ENCODE measurements at regions not wholly inside any gene's neighbourhood (a gene's known extent, or its start where the extent isn't known, plus 50 kb on each side); places are given as distances from the start of the nearest gene placed in this dataset.

DNA sequence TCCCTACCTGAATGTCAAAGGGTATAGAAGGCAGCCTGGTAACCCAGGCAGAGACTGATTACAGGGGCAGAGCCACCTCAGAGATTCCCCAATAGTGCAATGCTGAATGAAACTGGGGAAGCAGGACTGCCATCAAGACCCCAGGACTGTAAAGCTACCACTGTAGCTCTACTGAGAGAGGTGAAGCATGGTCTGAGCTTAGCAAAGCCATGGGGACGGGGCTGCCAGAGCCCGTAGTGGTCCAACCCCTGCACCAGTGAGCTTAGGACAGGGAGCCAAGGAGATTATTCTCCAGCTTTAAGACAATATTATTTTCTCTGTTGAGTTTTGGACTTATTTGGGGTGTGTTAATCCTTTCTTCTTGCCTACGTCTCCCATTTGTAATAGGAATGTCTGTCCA lies 679.3 kb upstream of the GRAMD2B start:
- DNase-seq (ENCODE audit: low spot score): no peak
- TF ChIP-seq, protein P1, sequence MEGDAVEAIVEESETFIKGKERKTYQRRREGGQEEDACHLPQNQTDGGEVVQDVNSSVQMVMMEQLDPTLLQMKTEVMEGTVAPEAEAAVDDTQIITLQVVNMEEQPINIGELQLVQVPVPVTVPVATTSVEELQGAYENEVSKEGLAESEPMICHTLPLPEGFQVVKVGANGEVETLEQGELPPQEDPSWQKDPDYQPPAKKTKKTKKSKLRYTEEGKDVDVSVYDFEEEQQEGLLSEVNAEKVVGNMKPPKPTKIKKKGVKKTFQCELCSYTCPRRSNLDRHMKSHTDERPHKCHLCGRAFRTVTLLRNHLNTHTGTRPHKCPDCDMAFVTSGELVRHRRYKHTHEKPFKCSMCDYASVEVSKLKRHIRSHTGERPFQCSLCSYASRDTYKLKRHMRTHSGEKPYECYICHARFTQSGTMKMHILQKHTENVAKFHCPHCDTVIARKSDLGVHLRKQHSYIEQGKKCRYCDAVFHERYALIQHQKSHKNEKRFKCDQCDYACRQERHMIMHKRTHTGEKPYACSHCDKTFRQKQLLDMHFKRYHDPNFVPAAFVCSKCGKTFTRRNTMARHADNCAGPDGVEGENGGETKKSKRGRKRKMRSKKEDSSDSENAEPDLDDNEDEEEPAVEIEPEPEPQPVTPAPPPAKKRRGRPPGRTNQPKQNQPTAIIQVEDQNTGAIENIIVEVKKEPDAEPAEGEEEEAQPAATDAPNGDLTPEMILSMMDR (IDR thresholded peaks at IDR 0.05; ENCODE audit: borderline replicate concordance, control extremely low read depth, extremely low read depth, insufficient read depth, missing control alignments): no peak
- in situ Hi-C loops (cut with MboI; ENCODE audit: low sequenced_read_pairs, unreplicated experiment): no loop called here

DNA sequence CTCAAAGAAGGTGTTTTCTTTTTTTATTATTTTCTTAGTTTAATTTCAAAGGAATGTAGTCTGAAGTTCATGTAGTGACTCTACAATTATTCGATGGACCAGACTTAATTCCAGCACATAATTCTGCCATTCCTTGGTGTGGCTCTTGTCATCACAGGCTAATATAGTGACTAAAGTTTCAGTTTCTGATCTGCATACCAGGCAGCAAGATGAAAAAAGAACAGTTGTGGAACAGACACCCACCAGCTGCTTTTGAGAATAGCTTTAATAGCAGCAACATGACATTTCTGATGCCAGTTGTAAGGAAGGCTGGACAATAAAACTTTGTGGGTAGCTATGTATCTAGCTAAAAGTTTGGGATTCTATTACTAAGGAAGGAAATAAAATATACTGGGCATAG lies 676.3 kb upstream of the GRAMD2B start:
- DNase-seq (ENCODE audit: low spot score): no peak
- in situ Hi-C loops (cut with MboI; ENCODE audit: low sequenced_read_pairs, unreplicated experiment): no loop called here
- TF ChIP-seq, protein P1 (IDR thresholded peaks at IDR 0.05; ENCODE audit: borderline replicate concordance, control extremely low read depth, extremely low read depth, insufficient read depth, missing control alignments): no peak

DNA sequence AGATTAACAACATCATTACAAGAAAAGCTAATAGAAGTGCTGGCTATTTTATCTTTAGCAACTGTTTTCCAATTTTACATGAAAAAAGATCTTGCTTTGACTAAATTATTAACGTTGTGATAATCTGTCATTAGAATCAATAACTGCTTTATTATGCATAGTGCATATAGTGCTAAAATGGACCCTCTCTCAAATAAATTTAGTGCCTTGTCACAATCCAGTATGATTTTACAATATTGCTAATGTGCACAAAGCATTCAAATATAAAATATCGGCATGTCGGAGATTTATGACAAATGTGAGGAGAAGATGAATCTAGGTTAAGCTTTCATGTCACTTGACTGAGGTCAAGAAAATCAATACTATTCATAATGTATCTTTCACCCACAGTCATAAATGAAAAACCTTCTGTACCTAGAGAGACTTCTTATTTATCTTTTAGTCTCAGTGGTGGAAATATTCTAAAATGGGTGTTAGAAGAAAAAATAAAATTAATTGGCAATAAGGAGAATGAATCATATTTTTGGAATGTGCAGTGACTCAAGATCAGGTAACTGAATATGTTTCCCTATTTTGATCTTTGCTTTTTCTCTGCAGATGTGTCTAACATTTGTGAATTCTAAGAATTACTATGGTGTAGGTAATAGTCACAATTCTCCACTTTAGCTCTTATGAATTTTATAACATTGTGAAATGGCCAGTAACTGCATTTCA lies 672.9 kb upstream of the GRAMD2B start:
- no peak for DNase-seq (ENCODE audit: low spot score)
- TF ChIP-seq, protein P1 (IDR thresholded peaks at IDR 0.05; ENCODE audit: borderline replicate concordance, control extremely low read depth, extremely low read depth, insufficient read depth, missing control alignments): no peak
- in situ Hi-C loops (cut with MboI; ENCODE audit: low sequenced_read_pairs, unreplicated experiment): no loop called here

DNA sequence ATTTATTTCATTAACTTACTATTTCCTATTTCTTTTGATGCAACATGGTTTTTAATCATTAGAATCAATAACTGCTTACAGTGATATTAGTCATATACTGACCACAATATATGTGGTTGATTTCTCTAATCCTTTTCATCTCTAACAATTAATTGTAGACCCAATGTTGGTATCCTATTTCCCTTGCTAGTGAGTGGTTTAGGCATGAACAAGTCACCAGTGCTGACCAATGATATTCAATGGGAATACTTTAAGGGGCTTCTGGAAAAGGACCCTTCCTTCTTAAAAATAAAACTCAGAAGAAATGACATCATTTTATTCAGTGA lies 672.4 kb upstream of the GRAMD2B start:
- in situ Hi-C loops (cut with MboI; ENCODE audit: low sequenced_read_pairs, unreplicated experiment): no loop called here
- DNase-seq (ENCODE audit: low spot score): no peak
- TF ChIP-seq, protein P1 (IDR thresholded peaks at IDR 0.05; ENCODE audit: borderline replicate concordance, control extremely low read depth, extremely low read depth, insufficient read depth, missing control alignments): no peak

DNA sequence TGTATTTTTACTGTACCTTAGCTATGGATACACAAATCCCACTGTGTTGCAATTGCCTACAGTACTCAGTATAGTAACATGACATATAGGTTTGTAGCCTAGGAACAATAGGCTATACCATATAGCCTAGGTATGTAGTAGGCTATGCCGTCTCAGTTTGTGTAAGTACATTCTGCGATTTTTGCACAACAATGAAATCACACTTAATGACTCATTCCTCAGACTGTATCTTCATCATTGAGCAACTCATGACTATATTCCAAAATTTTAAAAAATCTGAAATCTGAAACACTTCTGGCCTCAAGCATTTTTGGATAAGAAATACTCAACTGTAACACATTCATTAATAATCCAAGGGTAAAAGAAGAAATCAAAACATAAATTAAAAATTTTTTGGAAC lies 666.8 kb upstream of the GRAMD2B start:
- in situ Hi-C loops (cut with MboI; ENCODE audit: low sequenced_read_pairs, unreplicated experiment): no loop called here
- TF ChIP-seq, protein P1 (IDR thresholded peaks at IDR 0.05; ENCODE audit: borderline replicate concordance, control extremely low read depth, extremely low read depth, insufficient read depth, missing control alignments): no peak
- DNase-seq (ENCODE audit: low spot score): no peak

DNA sequence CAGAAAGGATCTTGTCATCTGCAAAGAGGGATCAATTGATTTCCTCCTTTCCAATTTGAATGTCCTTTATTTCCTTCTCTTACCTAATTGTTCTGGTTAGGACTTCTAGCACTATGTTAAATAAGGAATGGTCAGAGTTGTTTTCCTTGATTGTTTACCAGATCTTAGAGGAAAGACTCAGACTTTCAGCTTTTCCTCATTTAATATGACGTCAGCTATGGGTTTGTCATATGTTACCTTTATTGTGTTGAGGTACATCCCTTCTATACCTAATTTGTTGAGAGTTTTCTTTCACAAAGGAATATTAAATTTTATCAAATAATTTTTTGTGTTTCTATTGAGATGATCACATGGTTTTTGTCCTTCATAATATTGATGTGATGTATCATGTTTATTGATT lies 656.5 kb upstream of the GRAMD2B start:
- in situ Hi-C loops (cut with MboI; ENCODE audit: low sequenced_read_pairs, unreplicated experiment): no loop called here
- DNase-seq (ENCODE audit: low spot score): no peak
- TF ChIP-seq, protein P1 (IDR thresholded peaks at IDR 0.05; ENCODE audit: borderline replicate concordance, control extremely low read depth, extremely low read depth, insufficient read depth, missing control alignments): no peak

Data from GM13976 (cell line).